A673 (cell line): ENCODE measurements at regions not wholly inside any gene's neighbourhood (a gene's known extent, or its start where the extent isn't known, plus 50 kb on each side); places are given as distances from the start of the nearest gene placed in this dataset.

ENCODE experiments used
- BruUV-seq: library from RNA; stranded (reverse); fragments of 400-500 nt; replicated peaks from 2 replicates; lab custom pipeline; 2021; lab: Mats Ljungman, UMichigan
- CTCF ChIA-PET: fragments of 300-600 bp; sonication (Branson Sonifier 250); formaldehyde crosslinking; loops from one replicate; lab custom pipeline; 2022; ENCODE audit warnings: antibody characterized with exemption; lab: Charles Lee
- POLR2A ChIA-PET: fragments of 300-600 bp; sonication (Branson Sonifier 250); formaldehyde crosslinking; loops from one replicate; lab custom pipeline; 2022; ENCODE audit warnings: antibody characterized with exemption; ENCODE audit not compliant: low non-redundant PET; lab: Charles Lee
- DNase-seq: peaks from one replicate; pipeline ENCODE4 v3.0.0-alpha.2; 2015; ENCODE audit warnings: low spot score
- H3K27ac ChIP-seq: fragments of 200-600 bp; sonication (generic); 2 replicates; pipeline ENCODE4 v1.5.1; 2016; ENCODE audit warnings: mixed run types, low read depth, mild to moderate bottlenecking, mixed read lengths, antibody characterized with exemption, low read length; ENCODE audit not compliant: poor library complexity, severe bottlenecking
- H3K27me3 ChIP-seq: fragments of 200-600 bp; sonication (generic); replicated peaks from 2 replicates; pipeline ENCODE4 v1.6.1; 2017; ENCODE audit warnings: mixed run types, low read depth, mild to moderate bottlenecking, mixed read lengths, antibody characterized with exemption, low read length; ENCODE audit not compliant: insufficient read depth, poor library complexity
- H3K36me3 ChIP-seq: fragments of 200-600 bp; sonication (generic); 2 replicates; pipeline ENCODE4 v1.6.1; 2016; ENCODE audit warnings: mixed run types, mild to moderate bottlenecking, mixed read lengths, antibody characterized with exemption, low read length; ENCODE audit not compliant: insufficient read depth, poor library complexity, severe bottlenecking
- H3K4me1 ChIP-seq: fragments of 200-600 bp; sonication (generic); 2 replicates; pipeline ENCODE4 v1.6.1; 2017; ENCODE audit warnings: mixed run types, mild to moderate bottlenecking, mixed read lengths, antibody characterized with exemption, low read length; ENCODE audit not compliant: insufficient read depth, poor library complexity, severe bottlenecking
- H3K4me3 ChIP-seq: fragments of 200-600 bp; sonication (generic); 2 replicates; pipeline ENCODE4 v1.5.1; 2016; ENCODE audit warnings: low read depth, mixed run types, mild to moderate bottlenecking, mixed read lengths, low read length; ENCODE audit not compliant: poor library complexity, severe bottlenecking
- H3K9me3 ChIP-seq: fragments of 200-600 bp; sonication (generic); 2 replicates; pipeline ENCODE4 v1.6.1; 2016; ENCODE audit warnings: mixed run types, low read depth, mild to moderate bottlenecking, mixed read lengths, antibody characterized with exemption, low read length; ENCODE audit not compliant: poor library complexity, severe bottlenecking
- EZH2 ChIP-seq: fragments of 200-600 bp; sonication (generic); IDR thresholded peaks from 2 replicates; pipeline ENCODE4 v1.6.1; 2017; ENCODE audit warnings: borderline replicate concordance, low read depth, mild to moderate bottlenecking, mixed read lengths, antibody characterized with exemption, low read length; ENCODE audit not compliant: poor library complexity, severe bottlenecking
- intact Hi-C: fragments of 100-400 bp; cut with micrococcal nuclease; formaldehyde crosslinking; loops from one replicate; pipeline ENCODE4 v1.10.0; 2022; ENCODE audit not compliant: unreplicated experiment
- TF ChIP-seq, protein P1 (sequence below): fragments of 300-800, 200-600 bp; sonication (generic); conservative IDR thresholded peaks from 2 replicates; pipeline ENCODE4 v1.5.1; 2017; ENCODE audit warnings: low read depth, mild to moderate bottlenecking, antibody characterized with exemption, low read length, moderate library complexity, mixed read lengths

- no peak for TF ChIP-seq EZH2
- TF ChIP-seq, protein P1, sequence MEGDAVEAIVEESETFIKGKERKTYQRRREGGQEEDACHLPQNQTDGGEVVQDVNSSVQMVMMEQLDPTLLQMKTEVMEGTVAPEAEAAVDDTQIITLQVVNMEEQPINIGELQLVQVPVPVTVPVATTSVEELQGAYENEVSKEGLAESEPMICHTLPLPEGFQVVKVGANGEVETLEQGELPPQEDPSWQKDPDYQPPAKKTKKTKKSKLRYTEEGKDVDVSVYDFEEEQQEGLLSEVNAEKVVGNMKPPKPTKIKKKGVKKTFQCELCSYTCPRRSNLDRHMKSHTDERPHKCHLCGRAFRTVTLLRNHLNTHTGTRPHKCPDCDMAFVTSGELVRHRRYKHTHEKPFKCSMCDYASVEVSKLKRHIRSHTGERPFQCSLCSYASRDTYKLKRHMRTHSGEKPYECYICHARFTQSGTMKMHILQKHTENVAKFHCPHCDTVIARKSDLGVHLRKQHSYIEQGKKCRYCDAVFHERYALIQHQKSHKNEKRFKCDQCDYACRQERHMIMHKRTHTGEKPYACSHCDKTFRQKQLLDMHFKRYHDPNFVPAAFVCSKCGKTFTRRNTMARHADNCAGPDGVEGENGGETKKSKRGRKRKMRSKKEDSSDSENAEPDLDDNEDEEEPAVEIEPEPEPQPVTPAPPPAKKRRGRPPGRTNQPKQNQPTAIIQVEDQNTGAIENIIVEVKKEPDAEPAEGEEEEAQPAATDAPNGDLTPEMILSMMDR, result no peak
- Histone ChIP-seq H3K27ac (no peak overlapping the region), H3K4me3 (no peak overlapping the region), H3K4me1 (no peaks in the 10 kb centered on the region), H3K27me3 (peaks cover 22% of the 10 kb centered on the region), H3K36me3 (no peaks in the 10 kb centered on the region), H3K9me3 (no peaks in the 10 kb centered on the region)
- no TSS peak for BruUV-seq
- no peak for DNase-seq
- ChIA-PET CTCF (no interaction called here), POLR2A (no interaction called here)
- intact Hi-C loops, result no loop called here
Measured at GRCh38 chr17:5822281-5823060, 238.2 kb upstream of the NLRP1 start.

GRCh38 chr17:5823219-5823618 lies 238.9 kb upstream of the NLRP1 start:
- no peak overlapping the region for H3K4me3 ChIP-seq
- H3K4me1 ChIP-seq, result no peaks in the 10 kb centered on the region
- H3K27me3 ChIP-seq, result peaks cover 25% of the 10 kb centered on the region
- no peaks in the 10 kb centered on the region for H3K9me3 ChIP-seq
- intact Hi-C loops, result no loop called here
- CTCF ChIA-PET, result no interaction called here
- no peaks in the 10 kb centered on the region for H3K36me3 ChIP-seq
- POLR2A ChIA-PET, result no interaction called here
- no peak for DNase-seq
- BruUV-seq, result no TSS peak
- TF ChIP-seq EZH2, result no peak
- TF ChIP-seq, protein P1, result no peak
- no peak overlapping the region for H3K27ac ChIP-seq

DNA sequence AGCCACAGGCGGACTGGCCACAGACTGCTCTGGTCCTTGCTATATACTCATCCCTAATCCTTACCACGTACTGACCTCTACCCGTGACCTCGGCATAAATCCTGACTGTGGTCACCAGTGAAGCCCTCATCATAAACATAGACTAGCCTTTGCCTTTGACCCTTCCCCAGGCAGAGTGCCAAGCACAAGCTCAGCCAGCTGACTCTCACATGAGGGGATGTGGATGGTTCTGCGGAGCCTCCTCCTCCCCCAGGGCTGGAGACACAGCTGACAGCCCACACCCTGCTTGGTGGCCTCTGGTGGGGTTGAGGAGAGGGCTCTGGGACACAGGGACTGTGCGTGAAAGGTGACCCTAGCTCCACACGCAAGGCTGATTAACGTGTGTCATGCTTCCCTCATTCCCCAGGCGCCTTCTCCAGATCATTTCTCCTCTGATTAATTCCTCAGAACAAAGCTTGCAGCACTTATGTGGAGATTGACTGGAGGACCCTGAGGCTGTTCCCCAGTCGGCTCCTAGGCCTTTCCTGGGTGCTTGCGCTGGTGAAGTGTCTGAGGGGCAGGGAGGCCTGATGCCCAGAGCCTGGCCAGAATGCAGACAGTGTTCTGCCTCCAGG lies 241.5 kb upstream of the NLRP1 start:
- no peaks in the 10 kb centered on the region for H3K9me3 ChIP-seq
- no TSS peak for BruUV-seq
- no peak overlapping the region for H3K4me3 ChIP-seq
- no peak overlapping the region for H3K27ac ChIP-seq
- DNase-seq, result no peak
- POLR2A ChIA-PET, result no interaction called here
- no peak for TF ChIP-seq EZH2
- TF ChIP-seq, protein P1, result no peak
- peaks cover 37% of the 10 kb centered on the region for H3K27me3 ChIP-seq
- intact Hi-C loops, result no loop called here
- CTCF ChIA-PET, result no interaction called here
- H3K4me1 ChIP-seq, result no peaks in the 10 kb centered on the region
- no peaks in the 10 kb centered on the region for H3K36me3 ChIP-seq
